Esophagus squamous epithelium (tissue), 4 donors: ENCODE measurements at regions not wholly inside any gene's neighbourhood (a gene's known extent, or its start where the extent isn't known, plus 50 kb on each side); places are given as distances from the start of the nearest gene placed in this dataset.

Experiments used
- POLR2A ChIP-seq, 4 donors: fragments of 450-650 bp; IDR thresholded peaks; one replicate each; pipeline ENCODE4 v1.6.1; 2017; ENCODE audit warnings: antibody characterized with exemption in 4 of 4, mild to moderate bottlenecking in 4 of 4, moderate library complexity in 3 of 4
- TF ChIP-seq, protein P1 (sequence below), 6 experiments: fragments of 450-650 bp in 4 of 6; fragments of 200-600 bp in 2 of 6; sonication (generic) in 2 of 6; IDR thresholded peaks; one replicate each; pipeline ENCODE4 v1.5.1; 2016 to 2019; ENCODE audit warnings: antibody characterized with exemption in 6 of 6, mild to moderate bottlenecking in 4 of 6, moderate library complexity in 4 of 6

DNA sequence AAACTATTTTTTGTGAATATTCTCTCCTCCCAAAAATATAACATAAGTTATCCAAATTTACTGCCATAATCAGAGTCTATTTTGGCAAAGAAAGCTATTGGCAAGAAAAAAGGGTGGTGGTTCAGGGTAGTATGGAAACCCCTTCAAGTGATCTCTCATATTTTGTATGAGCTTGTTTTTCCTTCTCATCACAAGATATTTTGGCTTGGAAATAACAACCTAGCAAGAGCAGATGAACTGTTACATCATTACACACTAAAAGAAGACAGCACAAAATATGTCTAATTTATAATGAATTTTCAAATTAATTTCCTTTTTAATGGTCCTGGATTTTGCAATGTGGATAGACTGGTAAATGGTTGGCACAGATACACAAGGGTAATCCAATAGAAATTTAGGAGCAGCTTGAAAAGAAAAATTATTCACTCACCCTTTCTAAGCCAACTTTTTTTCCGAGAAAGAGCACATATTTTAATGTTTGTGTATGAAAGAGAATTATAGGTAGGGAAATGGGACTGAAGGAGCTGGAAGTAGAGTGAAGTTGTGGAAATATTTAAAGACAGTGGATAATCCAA is 225.1 kb downstream of the EFNB2 start:
- TF ChIP-seq, protein P1, sequence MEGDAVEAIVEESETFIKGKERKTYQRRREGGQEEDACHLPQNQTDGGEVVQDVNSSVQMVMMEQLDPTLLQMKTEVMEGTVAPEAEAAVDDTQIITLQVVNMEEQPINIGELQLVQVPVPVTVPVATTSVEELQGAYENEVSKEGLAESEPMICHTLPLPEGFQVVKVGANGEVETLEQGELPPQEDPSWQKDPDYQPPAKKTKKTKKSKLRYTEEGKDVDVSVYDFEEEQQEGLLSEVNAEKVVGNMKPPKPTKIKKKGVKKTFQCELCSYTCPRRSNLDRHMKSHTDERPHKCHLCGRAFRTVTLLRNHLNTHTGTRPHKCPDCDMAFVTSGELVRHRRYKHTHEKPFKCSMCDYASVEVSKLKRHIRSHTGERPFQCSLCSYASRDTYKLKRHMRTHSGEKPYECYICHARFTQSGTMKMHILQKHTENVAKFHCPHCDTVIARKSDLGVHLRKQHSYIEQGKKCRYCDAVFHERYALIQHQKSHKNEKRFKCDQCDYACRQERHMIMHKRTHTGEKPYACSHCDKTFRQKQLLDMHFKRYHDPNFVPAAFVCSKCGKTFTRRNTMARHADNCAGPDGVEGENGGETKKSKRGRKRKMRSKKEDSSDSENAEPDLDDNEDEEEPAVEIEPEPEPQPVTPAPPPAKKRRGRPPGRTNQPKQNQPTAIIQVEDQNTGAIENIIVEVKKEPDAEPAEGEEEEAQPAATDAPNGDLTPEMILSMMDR (IDR thresholded peaks at IDR 0.05), result no peak
- no peak for TF ChIP-seq POLR2A (IDR thresholded peaks at IDR 0.05)
